Thymus (tissue), 11 donors: ENCODE measurements at regions not wholly inside any gene's neighbourhood (a gene's known extent, or its start where the extent isn't known, plus 50 kb on each side); places are given as distances from the start of the nearest gene placed in this dataset.

ENCODE experiments used
- DNase-seq, 9 donors: peaks; one replicate each; pipeline ENCODE4 v3.0.0-alpha.2; 2013; ENCODE audit warnings: low spot score in 9 of 9, low read depth in 6 of 9, missing footprints in 1 of 9
- H3K27ac ChIP-seq, 2 donors: one replicate each; pipeline ENCODE4 v1.5.1; 2013; ENCODE audit warnings: control low read depth in 1 of 2, low read depth in 1 of 2, low read length in 1 of 2, mild to moderate bottlenecking in 1 of 2, moderate library complexity in 1 of 2
- H3K27me3 ChIP-seq, 2 donors: one replicate each; pipeline ENCODE4 v1.5.1; 2013; ENCODE audit warnings: low read length in 1 of 2; ENCODE audit not compliant: control insufficient read depth in 2 of 2, insufficient read depth in 1 of 2
- H3K36me3 ChIP-seq, 2 donors: one replicate each; pipeline ENCODE4 v1.5.1; 2013; ENCODE audit warnings: low read length in 1 of 2, mild to moderate bottlenecking in 1 of 2, moderate library complexity in 1 of 2; ENCODE audit not compliant: control insufficient read depth in 2 of 2, insufficient read depth in 2 of 2
- H3K4me1 ChIP-seq, 2 donors: one replicate each; pipeline ENCODE4 v1.5.1; 2013; ENCODE audit warnings: low read length in 2 of 2; ENCODE audit not compliant: control insufficient read depth in 2 of 2, insufficient read depth in 2 of 2
- H3K4me3 ChIP-seq, 2 donors: one replicate each; pipeline ENCODE4 v1.5.1; 2013; ENCODE audit warnings: low read length in 2 of 2, control low read depth in 1 of 2, mild to moderate bottlenecking in 1 of 2
- H3K9me3 ChIP-seq, 2 donors: one replicate each; pipeline ENCODE4 v1.5.1; 2013; ENCODE audit warnings: low read length in 1 of 2, mild to moderate bottlenecking in 1 of 2; ENCODE audit not compliant: control insufficient read depth in 2 of 2, insufficient read depth in 1 of 2
- WGBS: extraction: QIAGEN DNeasy Blood & Tissue Kit; methylation state at CpG from one replicate; pipeline ENCODE4 v1.1.7; 2013; 5-methylcytosine and 5-hydroxymethylcytosine counted together
- donor health status: healthy.

DNA sequence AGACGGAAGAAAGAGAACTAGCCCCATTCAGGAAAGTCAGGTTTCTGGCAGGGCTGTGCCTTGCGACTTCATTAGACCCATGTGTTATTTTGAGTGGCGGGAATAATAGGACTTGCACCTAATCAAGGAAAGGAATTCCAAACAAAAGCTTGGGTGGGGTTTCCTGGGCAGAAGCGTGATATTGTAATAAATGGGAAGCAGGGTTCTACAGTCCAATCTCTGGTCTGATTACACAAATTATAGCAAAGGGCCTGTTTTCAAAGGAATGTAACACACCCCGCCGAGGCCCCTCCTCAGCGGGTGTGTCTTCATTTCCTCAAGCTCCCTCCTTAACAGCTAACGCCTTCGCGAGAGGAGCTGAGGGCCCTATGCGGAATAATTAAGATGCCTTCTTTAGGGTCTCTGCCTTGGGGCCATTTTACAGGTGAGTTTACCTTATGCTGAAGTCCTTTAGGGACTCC is 396.0 kb upstream of the C2CD4B start:
- DNase-seq, result no peak
- H3K27ac ChIP-seq, result no peak overlapping the region
- WGBS, result 93% methylated on average over 11 of the region's 11 CpGs
- no peaks in the 10 kb centered on the region for H3K4me1 ChIP-seq
- no peak overlapping the region for H3K4me3 ChIP-seq
- H3K36me3 ChIP-seq, result no peaks in the 10 kb centered on the region
- no peaks in the 10 kb centered on the region for H3K9me3 ChIP-seq
- no peaks in the 10 kb centered on the region for H3K27me3 ChIP-seq

DNA sequence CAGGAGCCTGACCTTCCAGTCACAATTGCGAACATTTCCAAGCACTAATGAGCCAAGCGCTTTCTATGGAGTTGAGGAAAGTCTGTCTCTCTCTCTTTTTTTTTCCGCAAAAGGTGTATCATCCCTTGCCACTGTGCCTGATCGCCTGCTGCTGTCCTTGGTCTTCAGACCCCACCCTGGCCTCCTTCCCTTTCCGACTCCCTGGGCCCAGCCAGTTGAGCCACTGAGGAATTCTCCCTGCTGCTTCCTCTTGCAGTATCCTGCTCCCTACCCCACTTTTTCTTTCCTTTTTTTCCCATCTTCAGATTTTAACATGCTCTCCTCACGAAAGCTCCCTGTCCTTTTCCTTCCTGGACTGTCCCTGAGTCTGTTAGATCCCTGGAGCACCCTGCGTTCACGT is 396.5 kb upstream of the C2CD4B start:
- Histone ChIP-seq H3K27me3 (no peaks in the 10 kb centered on the region), H3K4me3 (no peak overlapping the region), H3K4me1 (no peaks in the 10 kb centered on the region), H3K27ac (no peak overlapping the region), H3K36me3 (no peaks in the 10 kb centered on the region), H3K9me3 (no peaks in the 10 kb centered on the region)
- 94% methylated on average over 8 of the region's 8 CpGs for WGBS
- no peak for DNase-seq

DNA sequence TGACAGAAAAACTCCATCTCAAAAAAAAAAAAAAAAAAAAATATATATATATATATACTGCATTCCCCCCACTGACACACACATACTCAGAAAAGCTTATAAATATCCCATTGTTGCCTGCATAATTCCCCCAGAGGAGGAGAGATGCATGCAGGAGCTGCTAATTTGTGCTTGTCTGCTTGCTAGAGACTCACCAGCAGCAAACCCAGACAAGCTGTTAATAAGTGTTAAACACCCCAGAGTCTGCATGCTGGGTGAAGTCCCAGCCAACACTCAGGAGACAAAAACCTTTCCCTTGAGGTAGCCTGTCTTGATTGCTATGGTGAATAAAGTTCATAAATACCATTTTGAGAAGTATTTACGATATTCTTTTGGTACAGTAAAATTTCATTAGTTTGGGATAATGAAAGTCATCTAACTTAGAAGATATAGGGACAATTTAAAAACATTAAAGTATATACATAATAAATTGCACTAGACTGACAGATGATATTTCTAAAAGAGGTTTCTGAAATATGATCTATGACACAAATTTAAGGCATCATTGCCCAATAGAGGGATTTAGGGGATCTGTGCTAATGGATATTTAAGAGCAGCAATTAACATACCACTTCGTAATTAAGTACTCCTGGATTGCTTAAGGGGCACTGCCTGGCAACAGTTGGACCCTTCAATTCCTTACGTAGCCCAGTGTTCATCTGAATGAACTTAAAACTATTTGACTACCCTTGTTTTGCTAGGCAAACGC is 400.0 kb upstream of the C2CD4B start:
- Histone ChIP-seq H3K9me3 (no peaks in the 10 kb centered on the region), H3K36me3 (no peaks in the 10 kb centered on the region), H3K4me1 (no peaks in the 10 kb centered on the region), H3K4me3 (no peak overlapping the region), H3K27me3 (no peaks in the 10 kb centered on the region), H3K27ac (no peak overlapping the region)
- WGBS, result 95% methylated on average over 4 of the region's 4 CpGs
- DNase-seq, result no peak

DNA sequence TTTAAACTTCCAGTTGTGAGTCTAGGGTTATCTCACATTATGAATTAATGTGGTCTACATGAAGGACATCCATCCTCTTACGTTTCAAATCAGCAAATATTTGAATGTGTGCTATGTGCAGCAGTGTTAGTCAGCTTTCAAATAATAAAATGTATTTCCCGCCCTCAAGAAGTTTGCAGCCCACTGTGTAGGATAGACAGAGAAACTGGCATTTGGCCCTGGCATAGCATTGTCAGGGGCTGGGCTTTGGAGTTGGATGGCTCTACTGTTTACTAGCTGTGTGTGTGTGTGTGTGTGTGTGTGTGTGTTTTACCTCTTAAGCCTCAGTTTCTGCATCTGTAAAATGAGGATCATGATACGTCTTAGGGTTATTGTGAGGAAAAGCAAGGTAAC is 400.5 kb upstream of the C2CD4B start:
- DNase-seq, result no peak
- no peaks in the 10 kb centered on the region for H3K27me3 ChIP-seq
- H3K4me3 ChIP-seq, result no peak overlapping the region
- WGBS, result 95% methylated on average over 3 of the region's 3 CpGs
- H3K36me3 ChIP-seq, result no peaks in the 10 kb centered on the region
- H3K9me3 ChIP-seq, result no peaks in the 10 kb centered on the region
- H3K4me1 ChIP-seq, result no peaks in the 10 kb centered on the region
- H3K27ac ChIP-seq, result no peak overlapping the region

DNA sequence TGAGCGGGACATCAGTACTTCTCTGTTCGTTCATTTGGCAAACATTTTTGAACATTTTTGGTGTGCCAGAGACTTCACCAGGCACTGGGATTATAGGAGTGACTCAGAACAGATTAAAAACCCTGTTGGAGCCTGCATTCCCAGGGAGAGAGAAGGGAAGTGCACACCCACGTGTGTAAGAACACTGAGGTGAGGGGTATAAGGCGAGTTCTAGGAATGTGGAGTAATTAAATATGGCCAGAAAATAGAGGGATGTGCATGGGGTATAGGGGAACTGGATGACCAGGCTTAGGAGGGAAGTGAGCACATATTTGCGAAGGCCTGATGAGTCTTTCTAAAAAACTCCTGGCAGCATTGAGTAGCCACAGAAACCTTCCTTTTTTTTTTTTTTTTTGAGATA is 401.2 kb upstream of the C2CD4B start:
- Histone ChIP-seq H3K4me1 (no peaks in the 10 kb centered on the region), H3K36me3 (no peaks in the 10 kb centered on the region)

DNA sequence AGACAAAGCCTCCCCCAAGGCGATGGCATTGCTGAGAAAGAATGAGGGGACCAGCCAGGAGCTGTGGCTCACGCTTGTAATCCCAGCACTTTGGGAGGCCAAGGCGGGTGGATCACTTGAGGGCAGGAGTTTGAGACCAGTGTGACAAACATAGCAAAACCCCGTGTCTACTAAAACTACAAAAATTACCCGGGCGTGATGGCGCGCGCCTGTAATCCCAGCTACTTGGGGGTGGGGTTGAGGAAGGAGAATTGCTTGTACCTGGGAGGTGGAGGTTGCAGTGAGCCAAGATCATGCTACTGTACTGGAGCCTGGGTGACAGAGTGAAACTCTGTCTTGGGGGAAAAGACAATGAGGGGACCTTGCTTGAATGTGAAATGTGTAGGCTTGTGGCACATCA is 402.4 kb upstream of the C2CD4B start:
- H3K4me1 ChIP-seq, result no peaks in the 10 kb centered on the region
- WGBS, result 97% methylated on average over 9 of the region's 9 CpGs

More for the DNA sequence above, 401.2 kb upstream of the C2CD4B start:
- H3K27me3 ChIP-seq, result no peaks in the 10 kb centered on the region
- WGBS, result 91% methylated on average over 5 of the region's 5 CpGs
- DNase-seq, result no peak
- H3K4me3 ChIP-seq, result no peak overlapping the region
- H3K27ac ChIP-seq, result no peak overlapping the region
- no peaks in the 10 kb centered on the region for H3K9me3 ChIP-seq

DNA sequence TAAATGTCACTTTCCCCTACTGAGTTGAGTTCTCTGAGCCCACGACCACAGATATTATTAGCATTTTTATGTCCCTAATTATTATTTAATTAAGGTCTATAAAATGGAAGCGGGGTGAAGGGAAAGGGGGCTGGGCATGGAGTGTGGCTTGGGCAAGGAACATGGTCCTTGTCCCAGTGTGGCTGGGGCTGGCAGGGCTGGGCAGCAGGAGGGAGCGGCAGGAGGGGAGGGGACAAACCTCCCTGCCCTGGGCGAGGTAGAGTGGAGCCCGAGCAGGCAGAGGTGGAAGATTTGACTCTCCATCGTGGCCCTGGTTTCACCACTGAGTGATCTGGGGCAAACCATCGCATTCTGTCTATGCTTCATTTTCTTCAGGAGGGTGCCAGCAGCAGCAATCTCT is 402.9 kb upstream of the C2CD4B start:
- Histone ChIP-seq H3K4me1 (no peaks in the 10 kb centered on the region), H3K27me3 (no peaks in the 10 kb centered on the region), H3K36me3 (no peaks in the 10 kb centered on the region), H3K9me3 (no peaks in the 10 kb centered on the region), H3K4me3 (no peak overlapping the region), H3K27ac (no peak overlapping the region)
- WGBS, result 94% methylated on average over 7 of the region's 7 CpGs
- no peak for DNase-seq

More for the DNA sequence above, 402.4 kb upstream of the C2CD4B start:
- no peaks in the 10 kb centered on the region for H3K36me3 ChIP-seq
- no peak overlapping the region for H3K4me3 ChIP-seq
- no peak for DNase-seq
- H3K27ac ChIP-seq, result no peak overlapping the region
- no peaks in the 10 kb centered on the region for H3K9me3 ChIP-seq
- no peaks in the 10 kb centered on the region for H3K27me3 ChIP-seq

DNA sequence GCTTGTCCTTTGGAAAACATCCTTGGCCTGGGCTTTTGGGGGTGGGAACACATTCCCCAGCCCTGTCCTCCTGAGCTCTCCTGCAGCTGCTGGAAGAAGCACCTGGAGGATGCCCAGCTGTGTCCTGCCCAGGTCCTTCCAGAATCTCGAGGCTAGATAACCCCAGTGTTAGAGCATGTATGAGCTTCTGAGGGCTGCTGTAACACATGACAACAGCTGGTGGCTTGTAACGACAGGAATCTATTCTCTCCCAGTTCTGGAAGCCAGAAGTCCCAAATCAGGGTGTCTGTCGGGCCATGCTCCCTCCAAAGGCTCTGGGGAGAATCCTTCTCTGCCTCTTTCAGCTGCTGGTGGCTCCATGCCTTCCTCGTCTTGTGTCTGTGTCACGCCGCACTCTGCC is 403.6 kb upstream of the C2CD4B start:
- H3K9me3 ChIP-seq, result no peaks in the 10 kb centered on the region
- H3K4me1 ChIP-seq, result no peaks in the 10 kb centered on the region
- H3K36me3 ChIP-seq, result no peaks in the 10 kb centered on the region
- no peak overlapping the region for H3K27ac ChIP-seq
- 93% methylated on average over 6 of the region's 6 CpGs for WGBS
- no peaks in the 10 kb centered on the region for H3K27me3 ChIP-seq
- no peak for DNase-seq
- H3K4me3 ChIP-seq, result no peak overlapping the region

DNA sequence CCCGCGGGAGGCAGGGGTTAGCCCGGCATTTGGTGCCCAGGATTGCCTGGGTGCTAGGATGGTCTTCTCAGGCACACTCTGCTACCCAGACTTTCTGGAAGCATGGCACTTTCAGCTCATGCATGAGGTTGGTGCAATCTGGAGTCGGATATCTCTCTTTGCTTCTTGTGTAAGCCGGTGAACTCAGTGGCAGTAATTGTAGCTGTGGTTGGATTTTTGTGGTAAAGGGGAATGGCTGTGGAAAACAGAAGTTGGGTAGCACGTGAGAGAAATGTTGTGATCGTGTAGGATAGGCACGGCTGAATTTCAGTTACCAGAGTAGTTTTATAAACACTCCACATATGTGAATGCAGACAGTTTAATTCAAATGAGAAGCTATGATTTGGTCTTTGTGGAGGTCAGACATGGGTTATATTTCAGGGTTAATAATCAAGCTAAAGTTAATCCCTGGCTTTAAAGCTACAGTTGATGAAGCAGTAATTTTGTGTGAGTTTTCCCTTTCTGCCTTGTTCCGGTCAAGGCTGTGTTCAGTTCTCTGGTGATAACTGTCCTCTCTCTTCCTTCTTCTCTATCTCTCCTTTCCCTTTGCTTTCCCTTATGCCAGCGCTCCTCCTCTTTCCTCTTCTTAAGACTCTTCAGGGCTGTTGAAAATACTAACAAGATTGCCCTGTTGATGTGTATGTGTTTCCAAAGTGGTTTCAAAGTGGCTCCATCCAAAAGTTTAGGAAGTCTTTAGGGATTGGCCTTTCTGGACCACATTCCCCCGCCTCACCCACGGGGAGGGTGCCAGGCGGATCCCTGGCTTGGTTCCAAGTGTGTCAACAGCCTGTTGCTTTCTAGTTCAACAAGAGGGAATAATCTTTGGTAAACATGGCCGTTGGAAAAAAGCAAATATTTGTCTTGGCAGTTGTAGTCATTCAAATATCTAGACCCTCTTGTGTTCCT is 404.6 kb upstream of the C2CD4B start:
- Histone ChIP-seq H3K27ac (no peak overlapping the region), H3K4me3 (no peak overlapping the region), H3K4me1 (no peaks in the 10 kb centered on the region), H3K36me3 (no peaks in the 10 kb centered on the region), H3K9me3 (no peaks in the 10 kb centered on the region), H3K27me3 (no peaks in the 10 kb centered on the region)
- WGBS, result 90% methylated on average over 14 of the region's 14 CpGs
- DNase-seq, result no peak
